Astrocyte of the spinal cord (primary cell): ENCODE measurements at regions not wholly inside any gene's neighbourhood (a gene's known extent, or its start where the extent isn't known, plus 50 kb on each side); places are given as distances from the start of the nearest gene placed in this dataset.

Experiments used
- DNase-seq: peaks from one replicate; pipeline ENCODE4 v3.0.0; 2011; ENCODE audit warnings: low read depth, low spot score
- H3K4me3 ChIP-seq: 2 replicates; pipeline ENCODE4 v1.5.1; 2011; ENCODE audit warnings: low read depth, mild to moderate bottlenecking, low read length, moderate library complexity
- CTCF ChIP-seq: IDR thresholded peaks from 2 replicates; pipeline ENCODE4 v1.5.1; 2012; ENCODE audit warnings: low read depth, mild to moderate bottlenecking, low read length, inconsistent platforms
- in situ Hi-C: cut with HindIII; loops from 2 replicates; pipeline ENCODE4 v1.10.0; 2017; ENCODE audit warnings: low sequenced_read_pairs

GRCh38 chrX:88660836-88661235, 86.2 kb upstream of the CPXCR1 start:
- TF ChIP-seq CTCF = no peak
- H3K4me3 ChIP-seq = no peak overlapping the region
- DNase-seq = no peak
- in situ Hi-C loops = no loop called here

- TF ChIP-seq CTCF = no peak
- H3K4me3 ChIP-seq = no peak overlapping the region
These were observed 74.8 kb upstream of the CPXCR1 start for GRCh38 chrX:88672261-88672660.

More at GRCh38 chrX:88672261-88672660, 74.8 kb upstream of the CPXCR1 start:
- in situ Hi-C loops = no loop called here
- DNase-seq = no peak
